Caco-2 (cell line): ENCODE measurements at regions not wholly inside any gene's neighbourhood (a gene's known extent, or its start where the extent isn't known, plus 50 kb on each side); places are given as distances from the start of the nearest gene placed in this dataset.

Source experiments
- BruUV-seq: library from RNA; stranded (reverse); fragments of 400-500 nt; replicated peaks from 2 replicates; lab custom pipeline; 2021; lab: Mats Ljungman, UMichigan
- CTCF ChIA-PET: fragments of 300-600 bp; sonication (Branson Sonifier 250); formaldehyde crosslinking; loops from one replicate; lab custom pipeline; 2022; ENCODE audit warnings: antibody characterized with exemption; lab: Charles Lee
- POLR2A ChIA-PET: fragments of 300-600 bp; sonication (Branson Sonifier 250); formaldehyde crosslinking; loops from one replicate; lab custom pipeline; 2022; ENCODE audit warnings: antibody characterized with exemption; lab: Charles Lee
- DNase-seq, 2 experiments: peaks; one replicate each; pipeline versions ENCODE4 v3.0.0 to v3.0.0-alpha.2; 2020 to 2022
- H3K27me3 ChIP-seq: replicated peaks from 2 replicates; pipeline ENCODE4 v1.6.0; 2011; ENCODE audit warnings: low read length; ENCODE audit not compliant: control insufficient read depth, insufficient read depth
- H3K36me3 ChIP-seq: 2 replicates; pipeline ENCODE4 v1.5.1; 2011; ENCODE audit warnings: low read length; ENCODE audit not compliant: control insufficient read depth, insufficient read depth
- H3K4me1 ChIP-seq: fragments of 250-450 bp; sonication (Bioruptor Pico); 2 replicates; pipeline ENCODE4 v1.5.1; 2020; ENCODE audit warnings: mild to moderate bottlenecking
- H3K4me3 ChIP-seq: 2 replicates; pipeline ENCODE4 v1.5.1; 2011; ENCODE audit warnings: low read depth, mild to moderate bottlenecking, control low read depth, low read length
- H3K9me3 ChIP-seq: fragments of 250-450 bp; sonication (Bioruptor Pico); 2 replicates; pipeline ENCODE4 v1.5.1; 2020; ENCODE audit warnings: mild to moderate bottlenecking, moderate library complexity
- H3K27ac Mint-ChIP-seq: one replicate; pipeline ENCODE4 v1.8.0; 2022; ENCODE audit warnings: mixed read lengths; ENCODE audit not compliant: unreplicated experiment
- H3K27me3 Mint-ChIP-seq: one replicate; pipeline ENCODE4 v1.8.0; 2022; ENCODE audit warnings: mixed read lengths; ENCODE audit not compliant: insufficient read depth, unreplicated experiment
- H3K36me3 Mint-ChIP-seq: one replicate; pipeline ENCODE4 v1.8.0; 2022; ENCODE audit warnings: mild to moderate bottlenecking, mixed read lengths; ENCODE audit not compliant: insufficient read depth, unreplicated experiment
- H3K4me1 Mint-ChIP-seq: one replicate; pipeline ENCODE4 v1.8.0; 2022; ENCODE audit warnings: low read depth, mixed read lengths; ENCODE audit not compliant: unreplicated experiment
- H3K4me3 Mint-ChIP-seq: one replicate; pipeline ENCODE4 v1.8.0; 2022; ENCODE audit warnings: mild to moderate bottlenecking, moderate library complexity, mixed read lengths; ENCODE audit not compliant: unreplicated experiment
- H3K9me3 Mint-ChIP-seq: one replicate; pipeline ENCODE4 v1.8.0; 2022; ENCODE audit warnings: mixed read lengths; ENCODE audit not compliant: unreplicated experiment
- intact Hi-C: fragments of 100-400 bp; cut with micrococcal nuclease; formaldehyde crosslinking; loops from one replicate; pipeline ENCODE4 v1.10.0; 2022; ENCODE audit not compliant: unreplicated experiment
- TF ChIP-seq, protein P1 (sequence below), 2 experiments: fragments of 200-600 bp in 1 of 2; IDR thresholded peaks; 1 replicate in 1 of 2; 2 replicates in 1 of 2; pipeline versions ENCODE4 v1.5.1 to v1.8.0; 2011 to 2022; ENCODE audit warnings: antibody characterized with exemption in 1 of 2, control low read depth in 1 of 2, inconsistent platforms in 1 of 2, low read depth in 1 of 2, low read length in 1 of 2, mild to moderate bottlenecking in 1 of 2, moderate library complexity in 1 of 2; ENCODE audit not compliant: insufficient read depth in 1 of 2, severe bottlenecking in 1 of 2, unreplicated experiment in 1 of 2

DNA sequence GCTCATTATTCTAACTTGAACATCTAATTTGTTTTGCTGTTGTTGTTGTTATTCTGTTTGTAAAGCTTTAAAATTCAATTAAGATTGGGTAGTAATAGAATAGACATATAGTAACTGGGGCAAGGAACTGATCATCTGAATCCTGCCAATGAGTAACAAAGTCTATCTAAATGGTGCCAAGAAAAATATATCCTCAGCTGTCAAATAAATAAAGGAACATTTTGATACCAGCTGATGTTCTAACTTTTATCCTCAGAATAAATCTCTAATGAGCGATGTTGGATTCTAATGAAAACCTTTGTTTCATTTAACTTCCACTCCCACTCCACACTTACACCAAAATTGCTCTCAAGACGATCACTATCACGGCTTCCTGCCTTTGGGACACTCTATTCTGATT lies 210.9 kb downstream of the TINAG start:
- Mint-ChIP-seq H3K36me3 (no peaks in the 10 kb centered on the region), H3K27me3 (no peaks in the 10 kb centered on the region), H3K4me3 (no peak overlapping the region), H3K4me1 (no peaks in the 10 kb centered on the region), H3K9me3 (no peaks in the 10 kb centered on the region), H3K27ac (no peak overlapping the region)
- ChIA-PET CTCF (no interaction called here), POLR2A (no interaction called here)
- no peaks in the 10 kb centered on the region; the same call in 1 of the 2 replicates for H3K9me3 ChIP-seq
- H3K4me1 ChIP-seq = no peaks in the 10 kb centered on the region
- H3K27me3 ChIP-seq = no peaks in the 10 kb centered on the region
- no peak for DNase-seq
- BruUV-seq = no TSS peak
- H3K4me3 ChIP-seq = no peak overlapping the region
- TF ChIP-seq, protein P1, sequence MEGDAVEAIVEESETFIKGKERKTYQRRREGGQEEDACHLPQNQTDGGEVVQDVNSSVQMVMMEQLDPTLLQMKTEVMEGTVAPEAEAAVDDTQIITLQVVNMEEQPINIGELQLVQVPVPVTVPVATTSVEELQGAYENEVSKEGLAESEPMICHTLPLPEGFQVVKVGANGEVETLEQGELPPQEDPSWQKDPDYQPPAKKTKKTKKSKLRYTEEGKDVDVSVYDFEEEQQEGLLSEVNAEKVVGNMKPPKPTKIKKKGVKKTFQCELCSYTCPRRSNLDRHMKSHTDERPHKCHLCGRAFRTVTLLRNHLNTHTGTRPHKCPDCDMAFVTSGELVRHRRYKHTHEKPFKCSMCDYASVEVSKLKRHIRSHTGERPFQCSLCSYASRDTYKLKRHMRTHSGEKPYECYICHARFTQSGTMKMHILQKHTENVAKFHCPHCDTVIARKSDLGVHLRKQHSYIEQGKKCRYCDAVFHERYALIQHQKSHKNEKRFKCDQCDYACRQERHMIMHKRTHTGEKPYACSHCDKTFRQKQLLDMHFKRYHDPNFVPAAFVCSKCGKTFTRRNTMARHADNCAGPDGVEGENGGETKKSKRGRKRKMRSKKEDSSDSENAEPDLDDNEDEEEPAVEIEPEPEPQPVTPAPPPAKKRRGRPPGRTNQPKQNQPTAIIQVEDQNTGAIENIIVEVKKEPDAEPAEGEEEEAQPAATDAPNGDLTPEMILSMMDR (IDR thresholded peaks at IDR 0.05; ENCODE audit: insufficient read depth in 1 of 2, low read depth in 1 of 2, low read length in 1 of 2, severe bottlenecking in 1 of 2, unreplicated experiment in 1 of 2) = no peak
- intact Hi-C loops = loop anchor here (10.0 kb wide), 1 partner anchor 196 kb away; no protein-coding TSS in a partner anchor
- no peaks in the 10 kb centered on the region for H3K36me3 ChIP-seq

DNA sequence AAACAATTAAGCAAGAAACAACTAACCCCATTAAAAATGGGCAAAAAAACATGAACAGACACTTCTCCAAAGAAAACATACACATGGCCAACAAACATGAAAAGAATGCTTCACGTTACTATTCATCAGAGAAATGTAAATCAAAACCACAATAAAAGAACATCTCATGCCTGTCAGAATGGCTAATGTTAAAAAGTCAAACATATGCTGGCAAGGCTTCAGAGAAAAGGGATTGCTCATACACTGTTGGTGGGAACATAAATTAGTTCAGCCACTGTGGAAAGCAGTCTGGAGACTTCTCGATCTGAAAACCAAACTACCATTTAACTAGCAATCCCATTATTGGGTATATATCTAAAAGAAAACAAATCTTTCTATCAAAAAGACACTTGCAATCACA lies 217.5 kb downstream of the TINAG start:
- Mint-ChIP-seq H3K4me1 (no peaks in the 10 kb centered on the region), H3K27ac (no peak overlapping the region), H3K36me3 (no peaks in the 10 kb centered on the region), H3K9me3 (no peaks in the 10 kb centered on the region), H3K27me3 (peaks cover 6% of the 10 kb centered on the region), H3K4me3 (no peak overlapping the region)
- BruUV-seq = no TSS peak
- ChIA-PET POLR2A (no interaction called here), CTCF (no interaction called here)
- TF ChIP-seq, protein P1 (IDR thresholded peaks at IDR 0.05; ENCODE audit: insufficient read depth in 1 of 2, low read depth in 1 of 2, low read length in 1 of 2, severe bottlenecking in 1 of 2, unreplicated experiment in 1 of 2) = no peak
- Histone ChIP-seq H3K4me3 (no peak overlapping the region), H3K36me3 (no peaks in the 10 kb centered on the region), H3K4me1 (no peaks in the 10 kb centered on the region), H3K27me3 (no peaks in the 10 kb centered on the region), H3K9me3 (0 out of 2 replicates have a peak, but pooled peaks cover 7% of the 10 kb centered on the region)
- intact Hi-C loops = no loop called here
- no peak for DNase-seq

DNA sequence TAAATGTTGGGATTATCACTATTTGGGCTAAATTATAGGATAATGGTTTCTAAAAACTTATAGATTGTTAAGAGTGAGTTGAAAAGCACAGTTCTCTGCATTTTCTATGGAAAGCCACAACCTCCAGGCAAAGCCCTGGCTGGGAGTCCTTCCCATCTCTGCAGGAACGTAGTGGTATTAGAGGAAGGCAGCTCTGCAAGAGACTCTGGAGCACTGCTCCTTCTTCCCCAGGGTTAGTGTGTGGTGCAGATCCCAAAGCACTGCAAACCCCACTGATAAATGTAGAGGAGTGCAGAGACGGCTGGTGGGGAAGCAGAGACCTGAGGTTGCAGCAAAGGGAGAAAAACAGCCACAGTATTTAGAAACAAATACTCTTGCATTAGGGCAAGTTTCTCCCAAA lies 225.3 kb downstream of the TINAG start:
- no peaks in the 10 kb centered on the region for H3K9me3 ChIP-seq
- intact Hi-C loops = no loop called here
- H3K4me1 Mint-ChIP-seq = no peaks in the 10 kb centered on the region
- no peak overlapping the region for H3K27ac Mint-ChIP-seq
- no peaks in the 10 kb centered on the region for H3K27me3 ChIP-seq
- no peaks in the 10 kb centered on the region for H3K4me1 ChIP-seq
- H3K9me3 Mint-ChIP-seq = no peaks in the 10 kb centered on the region
- H3K36me3 Mint-ChIP-seq = no peaks in the 10 kb centered on the region
- TF ChIP-seq, protein P1 (IDR thresholded peaks at IDR 0.05; ENCODE audit: insufficient read depth in 1 of 2, low read depth in 1 of 2, low read length in 1 of 2, severe bottlenecking in 1 of 2, unreplicated experiment in 1 of 2) = no peak
- ChIA-PET CTCF (no interaction called here), POLR2A (no interaction called here)
- H3K36me3 ChIP-seq = no peaks in the 10 kb centered on the region
- no peak for DNase-seq
- no peak overlapping the region for H3K4me3 Mint-ChIP-seq
- peaks cover 6% of the 10 kb centered on the region for H3K27me3 Mint-ChIP-seq
- BruUV-seq = no TSS peak
- H3K4me3 ChIP-seq = no peak overlapping the region
